Astrocyte (in vitro differentiated cells and primary cell): ENCODE measurements at regions not wholly inside any gene's neighbourhood (a gene's known extent, or its start where the extent isn't known, plus 50 kb on each side); places are given as distances from the start of the nearest gene placed in this dataset.

Experiments
- DNase-seq: peaks from one replicate; pipeline ENCODE4 v3.0.0-alpha.2; 2010; ENCODE audit warnings: low read depth
- FAIRE-seq: peaks from 2 replicates; lab custom pipeline; 2011; peaks lifted over from hg19 to GRCh38; lab: Jason Lieb, UNC
- H2AFZ ChIP-seq: 2 replicates; pipeline ENCODE4 v1.6.0; 2012; ENCODE audit warnings: low read depth, low read length, inconsistent platforms
- H3K27ac ChIP-seq: 2 replicates; pipeline ENCODE4 v1.5.1; 2011; ENCODE audit warnings: low read depth, low read length, inconsistent platforms
- H3K27me3 ChIP-seq: 2 replicates; pipeline ENCODE4 v1.6.0; 2011; ENCODE audit warnings: low read length, inconsistent platforms; ENCODE audit not compliant: insufficient read depth
- H3K36me3 ChIP-seq: 2 replicates; pipeline ENCODE4 v1.5.1; 2011; ENCODE audit warnings: low read length, inconsistent platforms; ENCODE audit not compliant: insufficient read depth
- H3K4me1 ChIP-seq: 2 replicates; pipeline ENCODE4 v1.5.1; 2011; ENCODE audit warnings: low read length, inconsistent platforms; ENCODE audit not compliant: insufficient read depth
- H3K4me2 ChIP-seq: 2 replicates; pipeline ENCODE4 v1.6.0; 2012; ENCODE audit warnings: low read length, inconsistent platforms
- H3K4me3 ChIP-seq: 2 replicates; pipeline ENCODE4 v1.5.1; 2011; ENCODE audit warnings: low read depth, mild to moderate bottlenecking, low read length, inconsistent platforms; ENCODE audit not compliant: insufficient read depth
- H3K79me2 ChIP-seq: 2 replicates; pipeline ENCODE4 v1.6.0; 2012; ENCODE audit warnings: mild to moderate bottlenecking, low read length, inconsistent platforms; ENCODE audit not compliant: insufficient read depth
- H3K9ac ChIP-seq: 2 replicates; pipeline ENCODE4 v1.6.0; 2012; ENCODE audit warnings: mild to moderate bottlenecking, low read length, inconsistent platforms
- H3K9me3 ChIP-seq: 2 replicates; pipeline ENCODE4 v1.5.1; 2012; ENCODE audit warnings: low read depth, mild to moderate bottlenecking, low read length, inconsistent platforms; ENCODE audit not compliant: insufficient read depth
- H4K20me1 ChIP-seq: 2 replicates; pipeline ENCODE4 v1.6.0; 2012; ENCODE audit warnings: low read length, inconsistent platforms; ENCODE audit not compliant: insufficient read depth
- H3K27ac Mint-ChIP-seq: one replicate; pipeline ENCODE4 v1.8.0; 2021; ENCODE audit warnings: mild to moderate bottlenecking, mixed read lengths; ENCODE audit not compliant: unreplicated experiment
- H3K27me3 Mint-ChIP-seq: one replicate; pipeline ENCODE4 v1.8.0; 2021; ENCODE audit warnings: low read depth, mixed read lengths; ENCODE audit not compliant: unreplicated experiment
- H3K36me3 Mint-ChIP-seq: one replicate; pipeline ENCODE4 v1.8.0; 2021; ENCODE audit warnings: low read depth, mixed read lengths; ENCODE audit not compliant: unreplicated experiment
- H3K4me1 Mint-ChIP-seq: one replicate; pipeline ENCODE4 v1.8.0; 2021; ENCODE audit warnings: low read depth, mixed read lengths; ENCODE audit not compliant: unreplicated experiment
- H3K4me3 Mint-ChIP-seq: one replicate; pipeline ENCODE4 v1.8.0; 2021; ENCODE audit warnings: mild to moderate bottlenecking, moderate library complexity, mixed read lengths; ENCODE audit not compliant: unreplicated experiment
- H3K9me3 Mint-ChIP-seq: one replicate; pipeline ENCODE4 v1.8.0; 2021; ENCODE audit warnings: mild to moderate bottlenecking, mixed read lengths; ENCODE audit not compliant: unreplicated experiment
- EZH2 ChIP-seq: IDR thresholded peaks from 2 replicates; pipeline ENCODE4 v1.6.1; 2012; ENCODE audit warnings: mild to moderate bottlenecking, low read length, inconsistent platforms; ENCODE audit not compliant: insufficient read depth
- TF ChIP-seq, protein P1 (sequence below): IDR thresholded peaks from 2 replicates; pipeline ENCODE4 v1.5.1; 2011; ENCODE audit warnings: low read depth, mild to moderate bottlenecking, inconsistent platforms, low read length, moderate library complexity; ENCODE audit not compliant: insufficient read depth

DNA sequence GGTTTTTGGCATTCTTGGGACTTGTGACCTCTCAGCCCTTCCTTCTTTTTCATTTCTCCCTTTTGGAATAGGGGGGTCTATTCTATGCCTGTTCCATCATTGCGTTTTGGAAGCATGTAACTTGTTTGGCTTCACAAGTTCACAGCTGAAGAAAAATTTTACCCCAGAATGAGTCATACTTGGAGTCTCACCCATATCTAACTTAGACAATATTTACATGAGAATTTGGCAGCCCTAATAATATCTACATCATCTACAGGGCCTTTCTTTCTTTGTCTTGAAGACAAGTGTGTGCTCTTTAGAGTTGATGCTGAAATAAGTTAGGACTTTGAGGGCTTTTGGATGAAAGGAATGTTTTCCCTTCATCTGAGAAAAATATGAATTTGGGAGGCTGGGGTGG is 1312.9 kb upstream of the FLRT2 start:
- Histone ChIP-seq H3K27me3 (no peaks in the 10 kb centered on the region), H3K27ac (no peak overlapping the region), H3K36me3 (no peaks in the 10 kb centered on the region), H2AFZ (no peak overlapping the region), H3K4me1 (no peaks in the 10 kb centered on the region), H3K9me3 (no peaks in the 10 kb centered on the region), H3K79me2 (no peaks in the 10 kb centered on the region), H3K9ac (no peak overlapping the region), H4K20me1 (no peaks in the 10 kb centered on the region), H3K4me2 (no peak overlapping the region), H3K4me3 (no peak overlapping the region)
- Mint-ChIP-seq H3K9me3 (peaks cover 12% of the 10 kb centered on the region), H3K4me3 (no peak overlapping the region), H3K27me3 (peaks cover 1% of the 10 kb centered on the region), H3K4me1 (no peaks in the 10 kb centered on the region), H3K27ac (no peak overlapping the region), H3K36me3 (no peaks in the 10 kb centered on the region)
- no peak for DNase-seq
- no peak for FAIRE-seq
- TF ChIP-seq, protein P1, sequence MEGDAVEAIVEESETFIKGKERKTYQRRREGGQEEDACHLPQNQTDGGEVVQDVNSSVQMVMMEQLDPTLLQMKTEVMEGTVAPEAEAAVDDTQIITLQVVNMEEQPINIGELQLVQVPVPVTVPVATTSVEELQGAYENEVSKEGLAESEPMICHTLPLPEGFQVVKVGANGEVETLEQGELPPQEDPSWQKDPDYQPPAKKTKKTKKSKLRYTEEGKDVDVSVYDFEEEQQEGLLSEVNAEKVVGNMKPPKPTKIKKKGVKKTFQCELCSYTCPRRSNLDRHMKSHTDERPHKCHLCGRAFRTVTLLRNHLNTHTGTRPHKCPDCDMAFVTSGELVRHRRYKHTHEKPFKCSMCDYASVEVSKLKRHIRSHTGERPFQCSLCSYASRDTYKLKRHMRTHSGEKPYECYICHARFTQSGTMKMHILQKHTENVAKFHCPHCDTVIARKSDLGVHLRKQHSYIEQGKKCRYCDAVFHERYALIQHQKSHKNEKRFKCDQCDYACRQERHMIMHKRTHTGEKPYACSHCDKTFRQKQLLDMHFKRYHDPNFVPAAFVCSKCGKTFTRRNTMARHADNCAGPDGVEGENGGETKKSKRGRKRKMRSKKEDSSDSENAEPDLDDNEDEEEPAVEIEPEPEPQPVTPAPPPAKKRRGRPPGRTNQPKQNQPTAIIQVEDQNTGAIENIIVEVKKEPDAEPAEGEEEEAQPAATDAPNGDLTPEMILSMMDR: no peak

DNA sequence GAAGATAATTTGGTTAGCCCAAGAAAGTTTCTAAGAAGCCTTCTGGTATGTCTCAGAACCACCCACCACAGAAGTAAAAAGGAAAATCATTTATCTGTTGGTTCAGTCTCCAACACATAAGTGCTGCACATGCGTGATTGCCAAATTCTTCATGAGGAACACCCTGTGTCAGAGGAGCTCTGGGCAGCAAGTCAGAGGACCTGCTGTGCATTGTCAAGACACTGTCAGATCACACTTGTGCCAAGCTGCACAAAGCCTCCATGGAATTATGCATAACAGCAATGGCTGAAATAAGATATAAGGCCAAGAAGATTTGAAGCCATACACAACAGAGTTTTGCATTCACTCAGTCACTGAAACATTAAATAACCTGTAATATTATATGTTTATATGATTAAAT is 1304.7 kb upstream of the FLRT2 start:
- H2AFZ ChIP-seq: no peak overlapping the region
- Mint-ChIP-seq H3K27ac (no peak overlapping the region), H3K36me3 (no peaks in the 10 kb centered on the region), H3K4me3 (no peak overlapping the region), H3K9me3 (no peaks in the 10 kb centered on the region), H3K4me1 (peaks cover 3% of the 10 kb centered on the region), H3K27me3 (no peaks in the 10 kb centered on the region)
- no peak overlapping the region for H3K9ac ChIP-seq
- H3K27ac ChIP-seq: no peak overlapping the region
- H3K4me2 ChIP-seq: no peak overlapping the region
- no peaks in the 10 kb centered on the region for H3K79me2 ChIP-seq
- H4K20me1 ChIP-seq: no peaks in the 10 kb centered on the region
- no peaks in the 10 kb centered on the region for H3K36me3 ChIP-seq
- no peaks in the 10 kb centered on the region for H3K27me3 ChIP-seq
- no peaks in the 10 kb centered on the region for H3K9me3 ChIP-seq
- FAIRE-seq (no peak), DNase-seq (no peak)
- no peak for TF ChIP-seq EZH2
- TF ChIP-seq, protein P1: no peak
- H3K4me1 ChIP-seq: no peaks in the 10 kb centered on the region
- H3K4me3 ChIP-seq: no peak overlapping the region

DNA sequence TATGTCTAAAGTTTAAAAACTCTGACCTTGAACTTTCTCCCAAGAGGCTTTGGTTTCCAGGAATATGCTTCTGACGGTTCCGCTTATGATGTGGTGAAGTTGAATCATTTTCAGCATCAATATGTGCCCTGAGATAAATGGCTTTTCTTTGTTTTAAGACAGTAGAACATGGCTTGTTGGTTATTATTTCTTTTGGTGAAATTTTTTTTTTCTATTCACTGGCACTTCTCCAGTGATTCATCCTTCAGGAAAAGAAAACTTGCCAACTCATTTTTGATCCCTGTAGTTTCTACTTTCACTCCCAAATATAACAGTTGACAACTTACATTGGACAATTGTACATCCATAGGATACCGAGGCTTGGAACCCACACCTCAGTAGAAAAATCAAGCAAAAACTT is 1301.2 kb upstream of the FLRT2 start:
- Histone ChIP-seq H2AFZ (no peak overlapping the region), H3K9ac (no peak overlapping the region), H3K9me3 (no peaks in the 10 kb centered on the region), H3K36me3 (no peaks in the 10 kb centered on the region), H4K20me1 (no peaks in the 10 kb centered on the region), H3K4me1 (no peaks in the 10 kb centered on the region), H3K27ac (no peak overlapping the region), H3K27me3 (no peaks in the 10 kb centered on the region), H3K4me3 (no peak overlapping the region), H3K79me2 (no peaks in the 10 kb centered on the region), H3K4me2 (no peak overlapping the region)
- peaks cover 3% of the 10 kb centered on the region for H3K4me1 Mint-ChIP-seq
- TF ChIP-seq, protein P1: no peak
- TF ChIP-seq EZH2: no peak
- DNase-seq (no peak), FAIRE-seq (no peak)
- no peaks in the 10 kb centered on the region for H3K36me3 Mint-ChIP-seq
- no peaks in the 10 kb centered on the region for H3K27me3 Mint-ChIP-seq
- H3K4me3 Mint-ChIP-seq: no peak overlapping the region
- H3K27ac Mint-ChIP-seq: no peak overlapping the region
- no peaks in the 10 kb centered on the region for H3K9me3 Mint-ChIP-seq
